Lung (tissue), 11 donors: ENCODE measurements at regions not wholly inside any gene's neighbourhood (a gene's known extent, or its start where the extent isn't known, plus 50 kb on each side); places are given as distances from the start of the nearest gene placed in this dataset.
"Not testable (repeated sequence)": the region's sequence is repeated elsewhere in the genome, so short reads cannot be mapped to it uniquely, and the experiment has no call there.

Experiments
- ATAC-seq: fragments of 200-7000 bp; cut with Tn5 transposase; one replicate; pipeline ENCODE4 v1.9.1; 2020; ENCODE audit warnings: moderate number of reproducible peaks; ENCODE audit not compliant: insufficient read depth, low FRiP score
- DNase-seq, 3 donors: peaks; one replicate each; pipeline ENCODE4 v3.0.0-alpha.2; 2013 to 2017
- H3K27ac ChIP-seq, 2 donors: one replicate each; pipeline ENCODE4 v1.5.1; 2013; ENCODE audit warnings: mild to moderate bottlenecking in 2 of 2, moderate library complexity in 2 of 2, control low read depth in 1 of 2, inconsistent platforms in 1 of 2, low read depth in 1 of 2, low read length in 1 of 2
- H3K27me3 ChIP-seq, 3 donors: one replicate each; pipeline ENCODE4 v1.5.1; 2013; ENCODE audit warnings: low read length in 2 of 3; ENCODE audit not compliant: control insufficient read depth in 3 of 3, insufficient read depth in 3 of 3
- H3K36me3 ChIP-seq, 4 donors: one replicate each; pipeline ENCODE4 v1.5.1; 2013; ENCODE audit warnings: low read length in 4 of 4, mild to moderate bottlenecking in 1 of 4, moderate library complexity in 1 of 4; ENCODE audit not compliant: control insufficient read depth in 4 of 4, insufficient read depth in 4 of 4
- H3K4me1 ChIP-seq, 5 donors: one replicate each; pipeline ENCODE4 v1.5.1; 2013; ENCODE audit warnings: low read length in 5 of 5, mild to moderate bottlenecking in 2 of 5, moderate library complexity in 1 of 5; ENCODE audit not compliant: control insufficient read depth in 5 of 5, insufficient read depth in 5 of 5
- H3K4me3 ChIP-seq: one replicate; pipeline ENCODE4 v1.5.1; 2013; ENCODE audit warnings: mild to moderate bottlenecking, control low read depth, moderate library complexity
- H3K9ac ChIP-seq, 2 donors: one replicate each; pipeline ENCODE4 v1.5.1; 2013; ENCODE audit warnings: low read length in 2 of 2, control low read depth in 1 of 2; ENCODE audit not compliant: insufficient read depth in 1 of 2
- H3K9me3 ChIP-seq, 4 donors: one replicate each; pipeline ENCODE4 v1.5.1; 2013; ENCODE audit warnings: low read length in 3 of 4, mild to moderate bottlenecking in 1 of 4, moderate library complexity in 1 of 4; ENCODE audit not compliant: control insufficient read depth in 4 of 4, insufficient read depth in 3 of 4
- CTCF ChIP-seq: IDR thresholded peaks from 2 replicates; pipeline ENCODE4 v1.5.1; 2012; ENCODE audit warnings: mild to moderate bottlenecking; ENCODE audit errors: control extremely low read depth, extremely low read depth
- WGBS, 2 donors: extraction: QIAGEN DNeasy Blood & Tissue Kit; methylation state at CpG; one replicate each; pipeline ENCODE4 v1.1.7; 2013; 5-methylcytosine and 5-hydroxymethylcytosine counted together
- donor health status: control.
- donor health status: control.
- donor health status: Bipolar disorder and iron deficiency.
- donor health status: healthy.
- donor health status: DM: yes; HTN: yes; CAD: no.

GRCh38 chr4:75168548-75168947, 235.6 kb downstream of the PARM1 start:
- no peaks in the 10 kb centered on the region for H3K4me1 ChIP-seq
- H3K4me3 ChIP-seq, result no peak overlapping the region
- H3K27ac ChIP-seq, result no peak overlapping the region
- no peaks in the 10 kb centered on the region for H3K27me3 ChIP-seq
- no peak overlapping the region for H3K9ac ChIP-seq
- H3K9me3 ChIP-seq, result no peaks in the 10 kb centered on the region
- H3K36me3 ChIP-seq, result no peaks in the 10 kb centered on the region
- ATAC-seq (no peak), DNase-seq (no peak)
- TF ChIP-seq CTCF, result no peak

- not testable (repeated sequence) for DNase-seq, ATAC-seq, H3K4me1 ChIP-seq, H3K4me3 ChIP-seq, H3K36me3 ChIP-seq, H3K27ac ChIP-seq, H3K9ac ChIP-seq, H3K27me3 ChIP-seq, H3K9me3 ChIP-seq
- WGBS, 2 donors, result 66 to 71% methylated on average over 2 of the region's 2 CpGs
Observed at GRCh38 chr4:75165100-75165499, 232.2 kb downstream of the PARM1 start.

GRCh38 chr4:75158451-75158850, 225.5 kb downstream of the PARM1 start:
- Histone ChIP-seq H3K27ac (no peak overlapping the region), H3K9ac (no peak overlapping the region), H3K4me1 (no peaks in the 10 kb centered on the region), H3K9me3 (peaks cover 0 to 11% (median 4%) of the 10 kb centered on the region in 4 donors), H3K4me3 (no peak overlapping the region), H3K27me3 (no peaks in the 10 kb centered on the region), H3K36me3 (no peaks in the 10 kb centered on the region)
- DNase-seq, result no peak
- ATAC-seq, result no peak
- TF ChIP-seq CTCF, result no peak
- 67 to 70% methylated on average over 3 of the region's 3 CpGs for WGBS, 2 donors

- ATAC-seq (no peak), DNase-seq (no peak)
- Histone ChIP-seq H3K27ac (no peak overlapping the region), H3K9ac (no peak overlapping the region), H3K4me3 (no peak overlapping the region), H3K4me1 (no peaks in the 10 kb centered on the region), H3K27me3 (no peaks in the 10 kb centered on the region), H3K36me3 (no peaks in the 10 kb centered on the region), H3K9me3 (peaks cover 0 to 11% (median 4%) of the 10 kb centered on the region in 4 donors)
- no peak for TF ChIP-seq CTCF
Observed at GRCh38 chr4:75154994-75155393, 222.1 kb downstream of the PARM1 start.
